Right lobe of liver (tissue), 4 donors: ENCODE measurements at regions not wholly inside any gene's neighbourhood (a gene's known extent, or its start where the extent isn't known, plus 50 kb on each side); places are given as distances from the start of the nearest gene placed in this dataset.

Source experiments
- POLR2A ChIP-seq: fragments of 450-650 bp; IDR thresholded peaks from one replicate; pipeline ENCODE4 v1.6.1; 2017; ENCODE audit warnings: antibody characterized with exemption, mild to moderate bottlenecking
- TF ChIP-seq, protein P1 (sequence below), 4 donors: fragments of 200-600 bp in 3 of 4; fragments of 450-650 bp in 1 of 4; IDR thresholded peaks; one replicate each; pipeline versions ENCODE4 v1.5.1 to v1.8.0; 2016 to 2022; ENCODE audit warnings: antibody characterized with exemption in 4 of 4, mild to moderate bottlenecking in 2 of 4
- donor health status: DM: no; HTN: no; CAD: no.
- donor health status: DM: no; HTN: no; CAD: no.
- donor health status: DM: no; HTN: yes; CAD: no.

DNA sequence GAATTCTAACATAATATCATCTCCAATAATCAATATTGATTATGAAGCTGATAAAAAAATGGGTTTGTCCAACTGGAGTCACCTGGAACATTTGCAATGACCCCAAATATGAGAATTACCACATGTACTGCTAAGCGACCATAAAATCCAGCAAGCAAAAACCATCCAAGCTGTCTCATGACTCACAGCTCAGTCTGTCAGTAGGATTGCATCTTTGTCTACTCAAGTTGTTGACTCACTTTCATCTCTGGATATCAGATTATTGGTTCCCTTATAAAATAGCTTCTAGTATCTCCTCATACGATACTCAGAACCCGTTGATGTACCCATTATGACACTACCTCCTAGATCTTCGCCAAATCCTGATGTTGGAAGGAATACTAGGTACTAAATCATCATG, 209.8 kb upstream of the ATP11B start:
- TF ChIP-seq POLR2A, result no peak
- TF ChIP-seq, protein P1, sequence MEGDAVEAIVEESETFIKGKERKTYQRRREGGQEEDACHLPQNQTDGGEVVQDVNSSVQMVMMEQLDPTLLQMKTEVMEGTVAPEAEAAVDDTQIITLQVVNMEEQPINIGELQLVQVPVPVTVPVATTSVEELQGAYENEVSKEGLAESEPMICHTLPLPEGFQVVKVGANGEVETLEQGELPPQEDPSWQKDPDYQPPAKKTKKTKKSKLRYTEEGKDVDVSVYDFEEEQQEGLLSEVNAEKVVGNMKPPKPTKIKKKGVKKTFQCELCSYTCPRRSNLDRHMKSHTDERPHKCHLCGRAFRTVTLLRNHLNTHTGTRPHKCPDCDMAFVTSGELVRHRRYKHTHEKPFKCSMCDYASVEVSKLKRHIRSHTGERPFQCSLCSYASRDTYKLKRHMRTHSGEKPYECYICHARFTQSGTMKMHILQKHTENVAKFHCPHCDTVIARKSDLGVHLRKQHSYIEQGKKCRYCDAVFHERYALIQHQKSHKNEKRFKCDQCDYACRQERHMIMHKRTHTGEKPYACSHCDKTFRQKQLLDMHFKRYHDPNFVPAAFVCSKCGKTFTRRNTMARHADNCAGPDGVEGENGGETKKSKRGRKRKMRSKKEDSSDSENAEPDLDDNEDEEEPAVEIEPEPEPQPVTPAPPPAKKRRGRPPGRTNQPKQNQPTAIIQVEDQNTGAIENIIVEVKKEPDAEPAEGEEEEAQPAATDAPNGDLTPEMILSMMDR (IDR thresholded peaks at IDR 0.05), result no peak
